ENCODE measurements at regions not wholly inside any gene's neighbourhood (a gene's known extent, or its start where the extent isn't known, plus 50 kb on each side); places are given as distances from the start of the nearest gene placed in this dataset.

DNA sequence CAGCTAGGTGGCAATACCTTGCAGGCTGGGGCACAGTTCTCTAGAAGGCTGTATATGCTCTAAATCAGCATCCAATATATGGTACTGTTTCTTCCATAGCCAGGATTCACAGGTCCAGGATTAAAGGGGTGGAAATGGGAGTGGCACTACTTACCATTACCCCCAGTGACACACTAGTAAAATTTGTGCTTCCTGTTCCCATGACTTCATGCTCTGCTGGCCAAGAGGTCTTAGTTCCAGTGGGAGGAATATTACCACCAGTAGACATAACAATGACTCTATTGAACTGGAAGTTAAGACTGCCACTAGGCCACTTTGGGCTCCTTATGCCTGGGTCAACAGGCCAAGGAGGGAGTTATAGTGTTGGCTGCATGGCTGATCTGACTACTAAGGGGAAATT, 174.3 kb upstream of the TNFAIP3 start:
- DNase-seq = no peak

DNA sequence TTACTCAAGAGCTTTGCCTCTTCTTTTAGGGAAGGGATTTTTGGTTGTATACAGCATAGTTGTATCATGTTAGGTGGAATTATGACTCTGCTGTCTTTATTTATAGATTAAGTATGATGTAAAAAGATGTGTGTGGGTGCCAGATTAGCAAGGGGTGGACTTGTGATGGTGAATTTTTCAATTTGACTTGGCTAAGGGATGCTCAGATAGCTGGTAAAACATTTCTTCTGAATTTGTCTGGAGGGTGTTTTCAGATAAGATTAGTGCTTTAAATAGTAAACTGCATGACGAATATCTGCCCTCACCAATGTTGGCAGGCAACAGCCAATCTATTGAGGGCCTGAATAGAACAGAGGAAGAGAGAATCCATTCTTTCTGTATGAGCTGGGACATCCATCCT, 173.3 kb upstream of the TNFAIP3 start:
- DNase-seq = no peak

DNA sequence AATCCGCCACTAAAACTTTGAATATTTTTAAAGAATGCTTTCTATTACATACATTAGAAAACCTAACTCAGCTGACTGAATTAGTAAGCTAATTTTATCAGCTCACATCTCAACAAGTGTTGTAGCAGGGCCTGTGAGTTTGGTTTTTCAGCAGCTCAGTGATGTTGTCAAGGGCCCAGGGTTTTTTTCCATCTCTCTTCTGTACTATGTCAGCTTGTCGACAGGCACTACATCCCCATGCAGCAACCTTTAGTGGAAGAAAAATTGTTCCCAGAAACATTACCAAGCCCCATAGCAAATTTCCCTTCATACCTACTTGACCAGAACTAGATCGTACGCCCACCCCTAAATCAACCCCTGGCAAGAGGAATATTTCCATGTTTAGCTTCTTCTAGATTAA, 170.3 kb upstream of the TNFAIP3 start:
- DNase-seq = no peak

DNA sequence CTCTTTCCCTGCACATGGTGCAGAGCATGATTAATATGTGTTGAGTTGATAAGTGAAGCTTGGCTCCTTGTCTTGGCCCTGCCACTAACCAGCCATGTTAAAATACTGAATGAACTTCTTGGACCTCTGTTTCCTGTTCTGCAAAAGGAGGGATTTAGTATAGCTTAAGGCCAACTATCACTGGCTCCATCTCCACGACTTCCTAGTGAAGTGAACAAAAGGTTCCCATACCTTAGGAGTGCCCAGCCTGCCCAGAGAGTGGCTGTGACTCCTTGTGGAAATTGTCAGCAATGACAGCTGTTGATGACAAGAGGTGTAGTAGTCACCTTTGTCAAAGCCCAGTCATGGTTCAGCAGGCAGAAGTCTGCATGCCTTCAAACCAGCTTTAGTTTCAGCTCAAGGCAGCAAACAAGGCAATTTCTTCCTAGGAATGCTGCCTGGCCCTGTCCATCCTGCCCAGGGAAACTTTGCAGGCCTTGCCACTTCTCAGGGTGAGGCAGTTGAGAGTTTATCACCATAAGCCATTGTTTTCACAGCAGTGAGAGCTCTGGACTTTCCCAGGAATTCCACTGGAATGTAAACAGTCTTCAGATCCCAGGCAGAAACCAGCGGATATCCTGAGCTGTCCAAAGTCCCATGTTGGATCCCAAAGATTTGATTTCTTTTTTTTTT, 169.7 kb upstream of the TNFAIP3 start:
- no peak for DNase-seq

DNA sequence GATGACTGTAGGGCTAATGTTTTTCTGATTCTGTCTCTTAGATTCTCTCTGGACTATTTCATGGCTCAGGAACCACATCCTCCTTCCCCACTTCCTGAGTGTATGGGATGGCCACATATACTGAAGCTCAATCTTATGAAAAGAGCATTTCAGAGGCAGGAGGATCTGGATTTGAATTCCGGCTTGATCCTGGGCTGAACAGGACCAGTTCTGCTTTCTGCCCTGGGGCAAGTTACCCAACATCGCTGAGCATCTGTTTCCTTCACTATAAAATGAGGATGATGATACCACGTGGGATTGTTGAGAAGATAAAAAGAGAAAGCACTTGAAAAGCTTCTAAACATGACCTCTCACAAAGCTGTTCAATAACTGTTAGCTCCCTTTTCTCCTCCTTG, 168.4 kb upstream of the TNFAIP3 start:
- no peak for DNase-seq

DNA sequence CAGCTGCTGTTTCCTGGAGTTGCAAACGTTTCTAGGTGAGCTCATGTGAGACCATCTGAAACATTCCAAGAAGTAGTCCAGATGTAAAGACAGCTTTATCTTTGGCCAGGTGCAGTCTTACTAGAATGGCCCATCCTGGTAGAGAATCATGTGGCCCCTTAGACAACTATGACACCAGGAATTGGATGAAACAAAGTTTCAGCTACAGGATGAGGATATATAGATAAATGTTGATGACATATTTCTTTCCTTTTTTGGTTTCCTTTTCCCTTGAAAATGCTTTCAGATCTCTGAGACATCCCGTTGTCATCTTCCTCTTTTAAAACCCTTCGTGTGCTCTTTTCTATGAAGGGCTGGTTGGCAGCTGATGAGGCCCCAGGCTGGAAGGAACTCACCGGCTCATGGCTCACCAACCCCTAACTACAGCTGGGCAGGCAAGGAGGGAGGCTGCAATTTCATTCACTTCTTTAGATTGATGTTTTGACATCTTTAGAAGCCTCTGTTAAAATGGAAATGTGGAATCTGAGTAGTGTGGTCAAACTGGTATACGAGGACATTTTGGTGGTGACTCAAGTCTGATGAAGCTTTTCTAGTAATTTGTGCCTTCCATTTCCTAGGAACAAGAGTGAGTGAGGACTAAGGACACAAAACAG, 167.9 kb upstream of the TNFAIP3 start:
- no peak for DNase-seq

DNA sequence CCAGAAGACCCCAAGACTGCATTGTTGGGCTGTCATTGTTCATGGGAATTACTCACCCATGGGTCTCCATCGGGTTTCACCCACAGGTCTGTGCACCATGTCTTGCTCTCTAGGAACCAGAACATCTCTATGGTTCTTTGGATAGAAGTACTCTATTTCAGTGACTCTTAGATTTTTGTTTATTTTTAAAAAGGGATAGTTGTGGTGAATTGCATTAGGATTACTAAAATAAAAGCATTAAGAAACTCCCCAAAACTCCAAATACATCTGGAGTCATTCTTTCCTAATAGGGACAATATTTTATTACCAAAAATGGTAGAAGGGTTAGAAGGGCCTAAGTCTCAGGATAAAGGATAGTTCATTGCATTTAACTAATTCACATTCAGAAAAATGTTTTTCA, 166.9 kb upstream of the TNFAIP3 start:
- no peak for DNase-seq

DNA sequence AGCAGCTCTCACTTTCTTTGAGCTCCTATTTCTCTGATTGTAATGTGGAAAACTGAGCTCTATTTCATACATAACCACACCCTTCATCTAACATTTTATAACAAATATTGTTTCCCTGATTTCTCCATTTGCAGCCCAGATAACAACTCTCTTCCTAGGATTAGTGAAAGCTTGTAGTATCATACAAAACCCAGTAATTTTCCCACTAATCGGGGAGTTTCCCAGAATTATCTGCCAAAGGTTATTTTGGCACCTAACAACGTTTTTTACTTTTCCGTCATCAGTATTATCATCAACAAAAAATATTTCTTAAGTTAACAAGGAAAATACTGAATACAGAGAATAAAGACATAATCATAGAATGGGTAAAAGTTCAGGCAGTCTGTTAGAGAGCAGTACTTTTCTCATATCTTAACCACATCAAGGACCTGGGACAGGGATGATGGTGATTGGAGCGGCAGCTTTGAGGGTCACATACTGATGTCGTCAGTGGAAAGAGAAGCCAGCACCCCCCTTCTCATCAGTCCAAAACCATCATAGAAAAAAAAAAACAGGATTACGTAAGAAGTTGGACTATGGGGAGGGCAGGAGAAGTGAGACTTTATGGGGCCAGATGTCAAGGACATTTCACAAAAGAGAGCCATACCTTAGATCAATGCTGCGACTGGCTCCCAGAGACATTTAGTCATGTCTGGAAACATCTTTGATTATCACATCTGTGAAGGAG, 166.1 kb upstream of the TNFAIP3 start:
- no peak for DNase-seq

DNA sequence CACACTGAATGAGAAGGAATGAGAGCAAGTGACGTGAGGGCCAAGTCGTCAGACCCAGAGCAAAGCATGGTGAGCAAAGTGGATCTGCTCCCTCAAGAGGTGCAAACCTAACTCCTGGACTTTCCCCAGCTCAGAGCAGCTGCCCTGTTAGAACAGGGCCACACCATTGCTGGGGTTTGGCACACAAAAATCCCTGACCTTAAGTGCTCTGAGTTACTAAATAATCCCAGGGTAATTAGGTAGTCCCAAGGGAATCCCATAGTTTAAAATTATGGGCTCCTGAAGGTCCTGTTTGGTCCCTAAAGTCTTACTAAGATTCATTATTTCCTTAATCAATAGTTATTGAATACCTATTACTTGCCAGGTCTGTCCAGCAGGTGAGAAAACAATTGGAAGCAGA, 165.1 kb upstream of the TNFAIP3 start:
- no peak for DNase-seq

DNA sequence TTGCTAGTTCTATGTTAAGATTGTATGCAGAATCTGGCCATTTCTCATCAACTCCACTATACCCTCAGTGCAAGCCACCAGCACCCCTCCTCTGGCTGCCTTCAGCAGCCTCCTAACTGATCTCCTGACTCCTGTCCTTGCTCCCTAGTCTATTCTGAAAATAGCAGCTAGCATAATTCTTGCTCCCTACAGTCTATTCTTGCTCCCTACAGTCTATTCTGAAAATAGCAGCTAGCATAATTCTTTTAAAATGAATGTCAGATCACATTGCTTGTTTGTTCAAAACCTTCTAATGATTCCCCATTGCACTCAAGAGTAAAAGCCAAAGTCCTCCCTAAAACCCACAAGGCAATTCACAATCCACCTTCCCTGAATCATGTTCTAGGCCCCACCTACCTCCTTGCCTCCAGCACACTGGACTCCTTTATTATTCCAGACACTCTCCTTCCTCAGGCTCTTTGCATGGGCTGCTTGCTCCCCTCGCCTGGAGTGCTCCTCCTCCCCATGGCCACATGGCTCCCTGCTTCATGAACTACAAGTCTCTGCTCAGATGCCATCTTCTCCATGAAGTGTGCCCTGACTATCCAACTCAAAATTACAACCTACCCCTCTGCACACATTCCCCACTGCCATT, 164.2 kb upstream of the TNFAIP3 start:
- no peak for DNase-seq

DNA sequence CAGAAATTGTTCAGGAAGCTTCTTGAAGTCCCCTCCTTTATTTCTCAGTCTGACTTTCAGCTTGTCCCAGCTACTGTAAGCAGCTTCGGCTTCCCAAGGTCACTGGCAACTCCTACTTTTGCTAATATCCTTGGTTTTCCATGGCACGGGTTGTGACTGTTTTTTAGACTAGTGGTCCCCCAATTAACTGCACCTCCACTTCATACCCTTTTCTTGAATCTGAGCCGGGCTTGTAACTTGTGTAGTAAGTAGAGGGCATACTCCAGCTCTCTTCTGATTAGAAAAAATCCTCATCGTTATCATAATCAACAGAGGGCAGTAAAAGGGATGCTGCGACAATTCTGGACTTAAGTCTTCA, 162.3 kb upstream of the TNFAIP3 start:
- DNase-seq = no peak

DNA sequence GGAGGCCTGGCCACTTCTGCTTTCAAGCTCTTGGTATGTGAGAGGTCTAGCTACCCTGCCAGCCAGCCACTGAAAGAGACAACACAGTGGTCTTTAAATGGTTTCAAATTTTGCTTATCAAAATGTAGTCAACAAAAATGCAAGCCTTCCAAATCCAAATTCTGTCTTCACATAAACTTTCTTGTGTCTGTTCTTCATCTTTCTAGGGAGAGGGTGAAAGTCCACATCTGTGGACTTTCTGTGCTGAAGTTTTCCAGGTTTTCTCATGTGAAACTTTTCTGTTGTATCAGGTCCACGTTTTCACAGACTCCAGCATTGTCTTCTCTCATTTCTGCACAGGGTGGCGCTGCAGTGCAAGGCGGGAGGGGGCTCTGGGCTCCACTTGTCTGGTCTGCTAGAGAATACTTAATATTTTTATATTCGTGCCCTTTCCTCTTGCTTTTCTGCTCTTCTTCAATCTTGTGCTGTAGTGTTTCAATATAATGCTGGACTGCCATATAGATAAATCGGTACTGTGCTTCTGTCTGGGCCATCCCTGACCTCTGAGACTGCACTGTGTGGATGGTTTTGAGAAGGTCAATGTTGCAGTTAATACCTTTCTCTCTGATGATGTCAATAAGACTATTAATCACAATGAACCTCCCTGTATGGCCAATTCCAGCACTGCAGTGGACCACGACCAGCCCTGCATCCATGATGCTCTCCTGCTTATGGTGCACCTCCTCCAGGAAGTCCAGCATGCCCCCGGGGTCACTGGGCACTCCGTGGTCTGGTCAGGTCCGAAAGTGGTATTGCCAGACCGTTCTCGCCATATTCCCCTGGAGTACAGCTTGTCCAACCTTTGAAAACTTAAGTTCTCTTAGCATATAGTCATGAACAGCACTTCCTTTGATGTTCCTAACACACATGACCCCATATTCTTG, 161.6 kb upstream of the TNFAIP3 start:
- no peak for DNase-seq

DNA sequence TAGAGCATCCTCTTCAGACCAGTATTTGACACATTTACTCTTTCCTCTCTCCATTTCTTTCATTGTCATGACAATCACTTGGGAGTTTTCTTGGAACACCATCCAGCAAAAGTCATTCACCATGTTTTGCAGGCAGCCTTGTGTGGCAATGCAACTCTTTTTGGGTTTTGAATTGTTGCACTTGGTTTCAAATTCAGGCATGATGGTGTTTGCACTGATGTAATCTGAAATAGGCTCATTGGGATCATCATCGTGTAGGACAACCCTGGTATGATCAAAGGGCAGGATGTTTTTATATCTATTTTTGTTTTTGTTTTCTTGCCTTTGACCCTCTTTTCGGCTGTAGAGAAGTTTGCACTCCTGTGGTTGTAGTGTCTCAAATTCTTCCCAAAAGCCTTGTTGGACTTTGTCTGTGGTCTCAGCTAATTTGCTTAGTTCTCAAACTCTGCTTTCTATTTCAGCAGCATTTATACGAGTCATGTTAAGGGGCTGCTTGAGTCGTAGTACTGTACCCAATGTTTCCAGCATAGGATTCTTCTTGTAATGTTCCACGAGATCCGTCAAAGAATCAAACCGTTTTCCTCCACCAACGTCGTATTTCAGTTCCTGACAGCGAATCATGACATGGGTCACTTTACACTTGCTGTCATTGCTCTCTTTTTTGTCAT, 160.8 kb upstream of the TNFAIP3 start:
- DNase-seq = no peak

DNA sequence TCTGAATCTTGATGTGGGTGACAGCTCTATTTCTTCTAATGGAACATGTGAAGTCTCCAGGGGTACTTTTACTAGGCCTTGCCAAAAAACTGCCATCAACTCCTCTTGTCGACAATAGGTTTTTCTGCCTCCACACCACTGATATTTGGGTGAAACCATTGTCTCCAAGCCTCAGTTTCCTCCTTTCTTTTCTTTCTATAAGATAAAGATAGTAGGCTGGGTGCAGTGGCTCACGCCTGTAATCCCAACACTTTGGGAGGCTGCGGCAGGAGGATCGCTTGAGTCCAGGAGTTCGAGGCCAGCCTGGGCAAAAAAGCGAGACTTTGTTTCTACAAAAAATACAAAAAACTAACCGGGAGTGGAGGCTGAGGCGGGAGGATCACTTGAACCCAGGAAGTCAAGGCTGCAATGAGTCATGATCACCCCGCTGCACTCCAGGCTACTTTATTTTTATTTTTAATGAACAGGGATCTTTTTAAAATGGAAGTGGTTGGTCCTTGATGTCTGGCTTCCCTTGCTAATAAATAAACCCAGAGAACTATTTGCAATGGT, 159.9 kb upstream of the TNFAIP3 start:
- DNase-seq = no peak

DNA sequence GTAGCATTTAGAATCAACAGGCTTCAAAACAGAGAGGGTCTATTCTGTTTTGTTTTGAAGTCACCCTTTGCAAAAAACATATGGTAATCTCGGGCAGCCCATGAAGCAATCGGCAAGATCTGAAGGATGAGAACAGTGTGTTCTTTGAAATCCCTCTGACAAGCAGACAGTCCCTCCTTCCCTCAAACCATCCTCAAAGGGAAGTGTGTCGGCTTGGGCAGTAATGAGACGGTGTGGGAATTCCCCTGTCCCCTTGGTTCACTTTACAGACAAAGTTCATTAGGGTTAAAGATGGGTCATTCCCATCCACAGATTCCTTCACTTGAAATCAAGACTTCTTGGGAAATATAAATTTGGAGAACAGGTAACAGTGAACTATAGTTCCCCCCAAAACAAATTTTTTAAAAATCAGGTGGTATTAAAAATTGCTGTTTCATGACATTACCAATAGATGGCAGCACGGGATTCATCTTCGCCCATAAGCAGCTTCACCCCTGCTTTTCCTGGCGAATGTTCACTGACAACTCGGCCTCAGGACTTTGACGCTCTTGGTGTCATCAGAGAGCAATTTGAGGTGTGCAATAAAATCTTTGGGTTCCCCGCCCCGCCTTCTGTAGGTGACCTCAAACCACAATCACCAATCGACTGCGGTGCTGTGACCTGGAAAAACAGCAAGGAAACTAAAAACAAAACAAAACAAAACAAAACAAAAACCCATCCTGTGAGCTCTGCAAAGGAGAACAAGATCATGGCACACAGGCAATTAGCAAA, 159.3 kb upstream of the TNFAIP3 start:
- DNase-seq = no peak

DNA sequence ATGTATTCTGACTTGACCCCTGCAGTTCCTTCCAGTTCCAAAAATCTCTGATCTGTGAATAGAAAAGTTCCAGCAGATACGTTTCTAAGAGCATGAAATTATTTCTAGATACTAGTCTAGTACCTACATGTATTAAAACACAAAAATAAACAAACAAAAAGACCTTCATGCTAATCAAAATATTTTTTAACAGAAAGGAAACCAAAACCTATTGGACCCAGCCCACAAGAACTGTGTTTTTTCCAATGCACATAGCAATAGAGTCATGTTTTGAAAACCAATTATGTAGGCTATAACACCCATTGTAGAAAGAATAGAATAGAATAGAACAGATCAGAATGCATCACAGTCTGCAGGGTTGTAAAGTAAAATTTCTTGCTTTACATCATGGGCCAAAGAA, 158.6 kb upstream of the TNFAIP3 start:
- no peak for DNase-seq

DNA sequence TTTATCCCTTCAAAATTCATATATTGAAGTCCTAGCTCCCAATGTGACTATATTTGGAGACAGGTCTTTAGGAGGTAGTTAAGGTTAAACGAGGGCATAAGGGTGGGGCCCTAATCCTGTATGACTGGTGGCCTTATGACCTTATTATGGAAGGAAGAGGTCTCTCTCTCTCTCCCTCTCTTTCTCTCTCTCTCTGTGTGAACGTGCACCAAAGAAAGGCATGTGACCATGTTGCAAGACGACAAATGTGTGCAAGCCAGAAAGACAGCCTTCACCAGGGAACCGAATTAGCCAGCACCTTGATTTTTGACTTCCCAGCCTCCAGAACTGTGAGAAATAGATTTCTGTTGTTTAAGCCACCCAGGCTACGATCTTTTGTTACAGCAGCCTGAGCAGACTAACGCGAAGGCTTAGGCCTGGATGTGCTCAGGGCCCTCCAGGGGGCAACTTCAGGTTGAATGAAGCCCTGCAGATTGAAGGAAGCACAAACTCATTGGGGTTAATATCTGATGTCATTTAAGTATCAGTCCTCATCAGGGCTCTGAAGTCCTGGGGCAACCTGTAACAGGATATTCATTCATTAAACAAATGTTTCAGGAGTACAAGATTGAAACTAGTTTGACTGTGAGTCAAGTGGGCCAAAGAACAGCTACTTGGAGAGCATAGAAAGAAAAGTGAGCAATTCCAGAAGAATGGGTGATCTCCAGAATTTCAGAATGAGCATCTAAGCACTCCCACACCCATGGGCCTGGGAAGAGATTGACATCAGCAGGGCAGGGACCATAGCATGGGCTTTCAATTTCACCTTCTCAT, 157.4 kb upstream of the TNFAIP3 start:
- DNase-seq = no peak

DNA sequence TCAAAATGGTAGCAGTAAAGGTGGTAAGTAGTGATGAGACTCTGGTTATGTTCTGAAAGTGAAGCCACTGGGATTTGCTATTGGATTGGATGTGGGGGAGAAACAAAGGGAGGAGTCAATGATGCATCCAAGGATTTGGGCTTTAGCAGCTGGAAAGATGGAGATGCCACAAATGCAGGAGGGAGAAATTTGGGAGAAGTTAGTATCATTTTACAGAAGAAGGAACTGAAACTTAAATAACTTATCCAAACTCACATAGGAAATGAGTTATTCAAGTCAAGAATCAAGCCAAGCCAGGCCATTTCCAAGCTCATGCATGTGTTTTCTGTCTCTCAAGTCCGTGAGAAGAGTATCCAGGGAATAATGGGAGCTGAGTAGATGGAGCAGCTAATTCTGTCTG, 155.1 kb upstream of the TNFAIP3 start:
- DNase-seq = no peak

DNA sequence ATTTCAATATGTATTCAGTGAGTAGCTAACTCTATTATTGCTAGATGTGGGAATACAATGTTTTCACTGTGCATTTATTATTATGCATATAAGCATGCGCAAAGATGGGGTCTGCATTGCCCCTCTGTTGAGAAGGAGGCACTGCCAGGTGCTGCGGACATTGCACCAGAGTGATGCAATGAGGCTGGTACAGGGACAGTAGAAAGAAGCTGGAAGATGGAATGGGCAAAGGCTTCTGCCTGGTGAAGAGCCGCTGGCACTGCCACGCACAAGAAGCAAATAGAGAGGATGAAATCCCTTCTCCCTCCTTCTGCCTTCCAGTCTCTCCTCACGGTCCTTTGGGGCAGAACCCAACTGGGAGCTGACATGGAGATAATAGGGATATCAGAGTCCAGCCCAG, 154.5 kb upstream of the TNFAIP3 start:
- no peak for DNase-seq

DNA sequence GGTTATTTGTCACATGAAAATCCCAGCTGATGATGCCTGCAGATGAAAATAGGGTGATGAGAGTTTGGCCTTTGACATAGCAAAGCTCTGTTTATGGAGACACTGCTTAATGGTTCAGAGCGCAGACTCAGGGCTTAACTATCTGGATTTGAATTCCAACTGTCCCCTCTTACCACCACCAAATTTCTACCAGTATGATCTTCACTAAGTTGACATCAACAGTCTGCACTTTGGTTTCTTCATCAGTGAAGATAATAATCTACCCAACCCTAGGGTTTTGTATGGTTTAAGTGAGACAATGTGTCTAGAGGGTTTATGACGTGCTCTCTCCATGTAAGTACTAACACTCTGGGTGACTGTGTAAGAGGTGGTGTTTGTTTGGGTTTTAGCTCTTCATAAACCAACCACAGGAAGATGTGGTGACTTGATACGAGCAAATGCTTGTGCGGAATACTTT, 151.4 kb upstream of the TNFAIP3 start:
- DNase-seq = no peak
